MCF 10A (cell line): ENCODE measurements at regions not wholly inside any gene's neighbourhood (a gene's known extent, or its start where the extent isn't known, plus 50 kb on each side); places are given as distances from the start of the nearest gene placed in this dataset.

ENCODE experiments used
- BruUV-seq: library from RNA; stranded (reverse); fragments of 400-500 nt; replicated peaks from 2 replicates; lab custom pipeline; 2021; lab: Mats Ljungman, UMichigan
- CTCF ChIA-PET: fragments of 300-600 bp; sonication (Branson Sonifier 250); formaldehyde crosslinking; extraction: SDS; loops from one replicate; lab custom pipeline; 2021; ENCODE audit warnings: antibody characterized with exemption, inconsistent platforms; lab: Yijun Ruan, JAX
- POLR2A ChIA-PET: fragments of 300-600, 350-650 bp; sonication (Branson Sonifier 250); formaldehyde crosslinking; extraction: SDS; loops from one replicate; lab custom pipeline; 2020; ENCODE audit warnings: antibody characterized with exemption, inconsistent platforms; lab: Yijun Ruan, JAX
- DNase-seq: peaks from one replicate; pipeline ENCODE4 v3.0.0-alpha.2; 2018; ENCODE audit not compliant: unreplicated experiment
- H3K27ac Mint-ChIP-seq: one replicate; pipeline ENCODE4 v1.8.0; 2022; ENCODE audit warnings: mild to moderate bottlenecking, low read depth, mixed read lengths; ENCODE audit not compliant: unreplicated experiment
- H3K27me3 Mint-ChIP-seq: one replicate; pipeline ENCODE4 v1.8.0; 2022; ENCODE audit warnings: mixed read lengths; ENCODE audit not compliant: insufficient read depth, unreplicated experiment
- H3K36me3 Mint-ChIP-seq: one replicate; pipeline ENCODE4 v1.8.0; 2022; ENCODE audit warnings: mild to moderate bottlenecking, moderate library complexity, mixed read lengths; ENCODE audit not compliant: insufficient read depth, unreplicated experiment
- H3K4me1 Mint-ChIP-seq: one replicate; pipeline ENCODE4 v1.8.0; 2022; ENCODE audit warnings: mixed read lengths; ENCODE audit not compliant: insufficient read depth, unreplicated experiment
- H3K4me3 Mint-ChIP-seq: one replicate; pipeline ENCODE4 v1.8.0; 2022; ENCODE audit warnings: mild to moderate bottlenecking, moderate library complexity, mixed read lengths; ENCODE audit not compliant: unreplicated experiment
- H3K9me3 Mint-ChIP-seq: one replicate; pipeline ENCODE4 v1.8.0; 2022; ENCODE audit warnings: mixed read lengths; ENCODE audit not compliant: unreplicated experiment
- intact Hi-C: fragments of 100-400 bp; cut with micrococcal nuclease; formaldehyde crosslinking; loops from 2 replicates; pipeline ENCODE4 v1.14.1; 2022
- TF ChIP-seq, protein P1 (sequence below): fragments of 200-600 bp; IDR thresholded peaks from one replicate; pipeline ENCODE4 v1.8.0; 2022; ENCODE audit warnings: antibody characterized with exemption, mild to moderate bottlenecking; ENCODE audit not compliant: unreplicated experiment

DNA sequence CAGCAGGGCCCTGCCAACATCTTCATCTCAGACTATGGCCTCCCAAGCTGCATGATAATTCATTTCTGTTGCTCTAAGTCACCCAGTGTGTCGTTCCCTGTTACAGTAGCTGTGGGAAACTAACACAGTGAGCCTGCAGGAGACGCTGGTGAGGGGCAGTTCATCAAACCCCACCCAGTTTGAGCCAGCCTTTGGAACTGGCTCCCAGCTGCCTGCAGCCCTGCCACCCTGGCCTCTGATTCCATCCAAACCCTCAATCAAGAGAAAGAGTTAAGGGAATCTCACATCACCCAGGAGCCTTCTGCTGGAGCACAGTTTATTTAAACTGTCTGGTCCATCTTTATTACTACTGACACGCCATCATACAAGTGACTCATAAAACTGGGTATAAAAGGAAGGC, 64.9 kb upstream of the ZCCHC2 start:
- no peak overlapping the region for H3K4me3 Mint-ChIP-seq
- no peak overlapping the region for H3K27ac Mint-ChIP-seq
- no peaks in the 10 kb centered on the region for H3K27me3 Mint-ChIP-seq

DNA sequence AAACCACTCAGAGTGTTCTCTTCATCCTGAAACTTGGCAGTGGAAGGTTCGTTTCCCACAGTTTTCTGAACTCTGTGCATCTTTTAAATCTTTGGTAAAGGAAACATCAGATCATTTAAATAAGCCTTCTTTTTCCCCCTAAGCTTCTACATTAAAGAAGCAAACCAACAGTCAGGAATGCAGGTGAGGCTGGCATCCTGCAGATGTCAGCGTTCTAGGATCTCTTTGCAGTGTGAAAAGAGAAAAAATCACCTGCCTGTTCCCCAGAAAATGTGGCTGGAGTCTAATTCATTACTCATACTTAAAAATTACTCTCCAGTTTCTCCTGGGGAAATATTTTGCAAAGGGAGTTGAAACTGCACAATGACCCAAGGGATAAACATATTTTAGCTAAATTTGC, 64.5 kb upstream of the ZCCHC2 start:
- intact Hi-C loops: no loop called here
- Mint-ChIP-seq H3K4me3 (no peak overlapping the region), H3K36me3 (no peaks in the 10 kb centered on the region), H3K27me3 (no peaks in the 10 kb centered on the region), H3K27ac (no peak overlapping the region), H3K9me3 (no peaks in the 10 kb centered on the region), H3K4me1 (no peaks in the 10 kb centered on the region)
- POLR2A ChIA-PET: interaction anchor here (0.8 to 2.1 kb wide), 4 partner anchors 7 to 64 kb away, joined by 3 to 6 read pairs (median 4); partner anchors contain the start of gene ZCCHC2
- BruUV-seq: no TSS peak
- CTCF ChIA-PET: interaction anchor here (0.6 to 1.4 kb wide), 7 partner anchors 16 to 534 kb away, joined by 3 to 6 read pairs (median 3); no protein-coding TSS in a partner anchor
- TF ChIP-seq, protein P1, sequence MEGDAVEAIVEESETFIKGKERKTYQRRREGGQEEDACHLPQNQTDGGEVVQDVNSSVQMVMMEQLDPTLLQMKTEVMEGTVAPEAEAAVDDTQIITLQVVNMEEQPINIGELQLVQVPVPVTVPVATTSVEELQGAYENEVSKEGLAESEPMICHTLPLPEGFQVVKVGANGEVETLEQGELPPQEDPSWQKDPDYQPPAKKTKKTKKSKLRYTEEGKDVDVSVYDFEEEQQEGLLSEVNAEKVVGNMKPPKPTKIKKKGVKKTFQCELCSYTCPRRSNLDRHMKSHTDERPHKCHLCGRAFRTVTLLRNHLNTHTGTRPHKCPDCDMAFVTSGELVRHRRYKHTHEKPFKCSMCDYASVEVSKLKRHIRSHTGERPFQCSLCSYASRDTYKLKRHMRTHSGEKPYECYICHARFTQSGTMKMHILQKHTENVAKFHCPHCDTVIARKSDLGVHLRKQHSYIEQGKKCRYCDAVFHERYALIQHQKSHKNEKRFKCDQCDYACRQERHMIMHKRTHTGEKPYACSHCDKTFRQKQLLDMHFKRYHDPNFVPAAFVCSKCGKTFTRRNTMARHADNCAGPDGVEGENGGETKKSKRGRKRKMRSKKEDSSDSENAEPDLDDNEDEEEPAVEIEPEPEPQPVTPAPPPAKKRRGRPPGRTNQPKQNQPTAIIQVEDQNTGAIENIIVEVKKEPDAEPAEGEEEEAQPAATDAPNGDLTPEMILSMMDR: no peak
- no peak for DNase-seq

More for the DNA sequence above, 64.9 kb upstream of the ZCCHC2 start:
- Mint-ChIP-seq H3K36me3 (no peaks in the 10 kb centered on the region), H3K9me3 (no peaks in the 10 kb centered on the region), H3K4me1 (no peaks in the 10 kb centered on the region)
- no TSS peak for BruUV-seq
- CTCF ChIA-PET: interaction anchor here (0.6 to 1.0 kb wide), 4 partner anchors 17 to 72 kb away, joined by 3 to 4 read pairs (median 4); no protein-coding TSS in a partner anchor
- TF ChIP-seq, protein P1: no peak
- POLR2A ChIA-PET: interaction anchor here (0.8 to 1.5 kb wide), 2 partner anchors 26 to 64 kb away, joined by 3 to 6 read pairs; partner anchors contain the start of gene ZCCHC2
- intact Hi-C loops: no loop called here
- no peak for DNase-seq

DNA sequence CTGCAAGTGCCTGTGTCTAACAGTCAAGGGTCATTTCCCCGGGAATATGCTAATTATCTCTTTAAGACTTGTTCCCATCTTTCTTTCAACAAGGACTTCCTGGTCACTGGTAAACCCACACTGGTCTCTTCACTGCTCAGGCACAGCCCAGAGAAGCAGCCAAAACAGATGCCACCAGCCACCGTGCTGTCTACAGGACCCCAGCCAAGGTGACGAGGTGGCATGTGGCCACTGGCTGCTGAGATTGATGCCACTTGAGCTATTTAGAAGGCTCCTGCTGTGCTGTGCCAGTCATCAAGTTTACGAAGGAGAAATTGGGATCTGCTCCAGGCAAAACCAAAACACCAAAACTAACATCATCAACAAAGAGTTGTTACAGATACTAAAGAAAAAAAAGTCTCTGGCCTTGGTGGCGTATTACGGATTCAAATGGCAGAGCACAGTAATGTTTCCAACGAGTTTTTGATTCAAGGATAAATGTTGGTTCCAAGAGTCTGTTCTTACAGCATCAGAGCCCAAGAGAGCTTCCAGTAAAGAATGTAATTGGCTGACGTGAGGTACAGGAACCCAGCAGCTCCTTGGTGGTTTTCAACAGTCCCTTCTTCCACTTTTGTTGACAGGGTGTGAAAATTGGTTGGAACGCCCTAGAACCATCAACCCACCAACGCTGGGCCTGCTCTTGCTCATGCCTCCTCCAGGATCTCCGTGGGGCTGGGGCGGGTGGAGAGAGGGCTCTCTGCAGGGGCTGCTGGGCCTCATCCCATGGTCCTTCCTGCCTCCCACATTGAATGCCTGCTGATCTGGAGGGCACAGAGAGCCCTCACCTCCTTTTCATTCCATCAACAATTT, 63.7 kb upstream of the ZCCHC2 start:
- ChIA-PET POLR2A (interaction anchor here (1.0 to 3.8 kb wide), 5 partner anchors 8 to 63 kb away, joined by 3 to 14 read pairs (median 5); partner anchors contain the start of gene ZCCHC2), CTCF (interaction anchor here (0.7 to 1.4 kb wide), 5 partner anchors 9 to 534 kb away, joined by 3 to 6 read pairs (median 3); no protein-coding TSS in a partner anchor)
- intact Hi-C loops: no loop called here
- Mint-ChIP-seq H3K27ac (no peak overlapping the region), H3K9me3 (peaks cover 5% of the 10 kb centered on the region), H3K36me3 (no peaks in the 10 kb centered on the region), H3K27me3 (no peaks in the 10 kb centered on the region), H3K4me3 (no peak overlapping the region), H3K4me1 (no peaks in the 10 kb centered on the region)
- DNase-seq: no peak
- BruUV-seq: no TSS peak
- TF ChIP-seq, protein P1: no peak

DNA sequence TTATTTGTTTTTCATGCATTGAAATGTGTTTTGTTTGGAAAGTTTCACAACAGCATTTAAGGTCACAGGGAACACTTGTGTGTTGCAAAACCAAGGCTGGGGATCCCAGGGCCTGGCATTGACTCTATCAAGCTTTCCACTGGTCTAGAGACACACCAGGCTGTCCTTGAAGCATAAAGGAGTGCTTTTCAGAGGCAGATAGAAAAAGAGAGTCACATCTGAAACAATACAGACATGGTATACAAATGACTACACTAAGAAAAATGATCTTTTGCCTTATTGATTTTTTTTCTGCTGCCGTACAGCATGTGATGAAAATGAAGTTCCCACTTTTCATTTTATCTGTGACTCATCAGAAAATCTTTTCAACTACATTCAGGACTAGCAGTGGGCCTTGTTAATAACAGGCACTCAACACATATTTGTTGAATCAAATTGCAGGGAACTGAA, 61.9 kb upstream of the ZCCHC2 start:
- POLR2A ChIA-PET: interaction anchor here (0.7 to 3.8 kb wide), 9 partner anchors 9 to 1016 kb away, joined by 3 to 14 read pairs (median 3); partner anchors contain the start of genes SERPINB5 and ZCCHC2
- Mint-ChIP-seq H3K4me1 (no peaks in the 10 kb centered on the region), H3K27me3 (no peaks in the 10 kb centered on the region), H3K4me3 (no peak overlapping the region), H3K27ac (no peak overlapping the region), H3K9me3 (peaks cover 7% of the 10 kb centered on the region), H3K36me3 (no peaks in the 10 kb centered on the region)
- CTCF ChIA-PET: no interaction called here
- TF ChIP-seq, protein P1: no peak
- intact Hi-C loops: no loop called here
- peak; percentile 71 for DNase-seq
- no TSS peak for BruUV-seq
